ENCODE measurements at regions not wholly inside any gene's neighbourhood (a gene's known extent, or its start where the extent isn't known, plus 50 kb on each side); places are given as distances from the start of the nearest gene placed in this dataset.

DNA sequence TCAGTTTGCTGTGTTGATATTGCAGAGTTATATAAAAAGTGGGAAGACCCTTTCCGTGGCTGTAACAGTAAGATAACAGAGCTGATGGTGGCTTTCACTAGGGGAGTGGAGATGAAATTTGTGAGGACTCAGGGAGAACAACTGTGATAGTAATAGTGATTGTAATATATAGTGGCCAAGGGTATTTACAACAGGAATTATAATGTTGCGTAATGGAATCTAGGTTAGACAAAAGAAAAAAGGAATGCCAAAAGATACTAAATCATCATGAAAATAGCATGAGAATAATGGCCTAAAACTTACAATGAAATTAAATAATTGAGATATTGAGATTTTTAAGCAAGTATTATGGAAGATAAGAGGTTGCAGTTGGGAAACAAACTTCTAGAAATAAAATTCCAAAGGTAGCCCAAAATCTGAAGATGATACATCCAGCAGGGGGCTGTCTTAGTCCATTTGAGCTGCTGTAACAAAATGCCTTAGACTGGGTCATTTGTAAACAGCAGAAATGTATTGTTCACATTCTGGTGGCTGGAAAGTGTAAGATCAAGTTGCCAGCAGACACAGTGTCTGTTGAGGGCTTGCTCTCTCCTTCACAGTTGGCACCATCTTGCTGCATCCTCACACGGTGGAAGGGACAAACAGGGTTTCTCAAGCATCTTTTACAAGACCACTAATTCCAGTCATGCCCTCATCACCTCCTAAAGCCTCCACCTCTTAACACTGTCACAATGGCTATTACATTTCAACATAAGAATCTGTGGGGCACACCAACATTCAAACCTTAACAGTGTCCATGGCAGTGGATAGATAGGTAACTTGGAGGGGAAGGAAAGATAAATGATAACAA, 711.2 kb downstream of the MRPL39 start:
- TF ChIP-seq, protein P1, sequence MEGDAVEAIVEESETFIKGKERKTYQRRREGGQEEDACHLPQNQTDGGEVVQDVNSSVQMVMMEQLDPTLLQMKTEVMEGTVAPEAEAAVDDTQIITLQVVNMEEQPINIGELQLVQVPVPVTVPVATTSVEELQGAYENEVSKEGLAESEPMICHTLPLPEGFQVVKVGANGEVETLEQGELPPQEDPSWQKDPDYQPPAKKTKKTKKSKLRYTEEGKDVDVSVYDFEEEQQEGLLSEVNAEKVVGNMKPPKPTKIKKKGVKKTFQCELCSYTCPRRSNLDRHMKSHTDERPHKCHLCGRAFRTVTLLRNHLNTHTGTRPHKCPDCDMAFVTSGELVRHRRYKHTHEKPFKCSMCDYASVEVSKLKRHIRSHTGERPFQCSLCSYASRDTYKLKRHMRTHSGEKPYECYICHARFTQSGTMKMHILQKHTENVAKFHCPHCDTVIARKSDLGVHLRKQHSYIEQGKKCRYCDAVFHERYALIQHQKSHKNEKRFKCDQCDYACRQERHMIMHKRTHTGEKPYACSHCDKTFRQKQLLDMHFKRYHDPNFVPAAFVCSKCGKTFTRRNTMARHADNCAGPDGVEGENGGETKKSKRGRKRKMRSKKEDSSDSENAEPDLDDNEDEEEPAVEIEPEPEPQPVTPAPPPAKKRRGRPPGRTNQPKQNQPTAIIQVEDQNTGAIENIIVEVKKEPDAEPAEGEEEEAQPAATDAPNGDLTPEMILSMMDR (IDR thresholded peaks at IDR 0.05), result peak in 2 of 4 experiments; percentile 20 to 30
- TF ChIP-seq POLR2A (IDR thresholded peaks at IDR 0.05) (no peak), EP300 (IDR thresholded peaks at IDR 0.05) (no peak), POLR2AphosphoS5 (IDR thresholded peaks at IDR 0.05) (no peak)
